COLO829 (cell line): ENCODE measurements at regions not wholly inside any gene's neighbourhood (a gene's known extent, or its start where the extent isn't known, plus 50 kb on each side); places are given as distances from the start of the nearest gene placed in this dataset.
A peak's percentile ranks its signal among the peaks of the same experiment; 100 is the strongest.
"Not testable (repeated sequence)": the region's sequence is repeated elsewhere in the genome, so short reads cannot be mapped to it uniquely, and the experiment has no call there.

Source experiments
- DNase-seq: peaks from one replicate; pipeline ENCODE4 v3.0.0; 2012; ENCODE audit warnings: low spot score

- peak; percentile 48 for DNase-seq
These were observed 1066.8 kb downstream of the SOCS6 start for GRCh38 chr18:71355599-71355998.

GRCh38 chr18:71352618-71353017 is 1063.8 kb downstream of the SOCS6 start:
- no peak for DNase-seq

DNA sequence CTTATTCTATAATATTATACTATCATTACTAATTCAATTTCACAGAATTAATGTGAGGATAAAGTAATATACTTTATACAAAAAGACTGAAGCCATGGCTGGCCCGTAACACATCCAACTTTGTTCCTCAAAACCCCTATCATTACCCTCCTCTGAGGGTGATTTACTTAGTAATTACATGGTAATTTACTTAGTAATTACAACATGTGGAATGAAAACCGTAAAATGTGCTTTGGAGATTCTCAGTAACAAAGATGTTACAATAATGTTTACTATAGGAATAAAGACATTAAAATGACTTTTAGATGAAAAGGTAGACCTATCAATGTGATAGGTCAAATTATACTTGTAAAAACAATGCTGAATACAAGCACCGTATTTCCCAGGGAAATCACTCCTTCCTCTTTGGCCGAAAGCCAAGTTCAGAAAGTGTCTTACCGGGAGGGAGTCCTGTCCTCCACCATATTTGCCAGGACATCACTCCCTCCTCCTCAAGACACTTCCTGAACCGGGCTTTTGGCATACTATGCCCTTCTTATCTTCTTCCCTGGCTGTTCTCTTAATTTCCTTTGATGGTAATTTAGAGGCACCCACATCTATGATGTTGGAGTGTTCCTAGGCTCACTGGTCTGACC is 1047.8 kb downstream of the SOCS6 start:
- DNase-seq, result no peak

DNA sequence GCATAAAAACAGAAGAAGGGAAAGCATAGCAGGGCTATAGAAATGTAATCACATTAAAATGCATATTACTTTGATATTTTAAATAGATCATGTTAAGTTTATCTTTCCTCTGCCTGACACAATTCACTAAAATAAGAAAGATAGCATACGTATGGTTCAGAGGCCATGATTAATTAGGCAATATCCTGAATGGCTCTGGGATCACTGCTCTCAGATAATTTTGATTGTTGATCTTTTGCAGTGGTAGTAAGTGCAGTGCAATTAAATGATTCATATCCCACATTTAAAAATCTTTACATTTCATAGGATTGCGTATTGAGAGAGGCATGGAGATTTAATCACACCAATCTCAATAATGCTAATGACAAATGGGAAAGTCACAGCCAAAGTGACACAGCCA is 1040.7 kb downstream of the SOCS6 start:
- DNase-seq, result no peak

GRCh38 chr18:71329114-71329513 is 1040.3 kb downstream of the SOCS6 start:
- DNase-seq, result no peak

- no peak for DNase-seq
These were observed 1039.0 kb downstream of the SOCS6 start for GRCh38 chr18:71327850-71328249.

GRCh38 chr18:71327441-71327840 is 1038.6 kb downstream of the SOCS6 start:
- no peak for DNase-seq

DNA sequence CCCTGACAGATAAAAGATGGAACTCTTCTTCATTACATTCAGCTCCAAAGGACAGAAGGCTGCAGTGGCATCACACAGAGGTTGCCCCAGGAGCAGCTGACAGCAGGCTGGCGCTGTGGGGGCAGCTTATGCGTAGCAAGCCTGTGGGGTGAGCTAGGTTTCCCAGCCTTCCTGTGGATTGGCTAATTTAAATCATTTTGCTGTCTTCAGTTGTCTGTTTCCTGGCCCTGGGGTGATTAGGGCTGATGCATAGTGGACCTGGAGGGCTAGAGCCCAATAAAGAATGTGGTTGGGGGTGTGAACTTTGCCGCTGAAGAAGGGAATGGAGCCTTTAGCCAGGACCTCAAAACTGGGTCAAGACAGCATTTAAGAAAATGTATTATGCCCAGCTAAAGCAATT is 1038.0 kb downstream of the SOCS6 start:
- DNase-seq, result no peak

GRCh38 chr18:71324356-71324755 is 1035.5 kb downstream of the SOCS6 start:
- DNase-seq, result no peak

- no peak for DNase-seq
These were observed 1033.4 kb downstream of the SOCS6 start for GRCh38 chr18:71322201-71322600.

DNA sequence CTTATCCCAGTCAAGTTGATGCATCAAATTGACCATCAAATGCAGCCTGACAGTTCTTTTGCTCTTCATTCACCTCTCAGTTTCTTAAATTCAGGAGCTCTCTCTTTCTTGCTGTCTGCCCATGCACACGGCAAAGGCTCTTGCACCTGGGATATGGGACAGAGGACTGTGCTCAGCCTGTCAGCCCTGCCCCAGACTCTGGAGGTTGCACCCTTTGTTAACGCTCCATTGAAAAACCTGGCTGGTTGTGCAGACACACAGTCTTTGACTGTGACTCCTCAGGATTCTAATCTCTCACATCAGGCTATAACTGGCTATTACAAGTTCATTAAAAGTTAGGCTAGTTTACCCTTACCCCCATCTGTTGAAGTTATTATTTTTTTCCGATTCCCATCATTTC is 1032.5 kb downstream of the SOCS6 start:
- DNase-seq, result no peak

DNA sequence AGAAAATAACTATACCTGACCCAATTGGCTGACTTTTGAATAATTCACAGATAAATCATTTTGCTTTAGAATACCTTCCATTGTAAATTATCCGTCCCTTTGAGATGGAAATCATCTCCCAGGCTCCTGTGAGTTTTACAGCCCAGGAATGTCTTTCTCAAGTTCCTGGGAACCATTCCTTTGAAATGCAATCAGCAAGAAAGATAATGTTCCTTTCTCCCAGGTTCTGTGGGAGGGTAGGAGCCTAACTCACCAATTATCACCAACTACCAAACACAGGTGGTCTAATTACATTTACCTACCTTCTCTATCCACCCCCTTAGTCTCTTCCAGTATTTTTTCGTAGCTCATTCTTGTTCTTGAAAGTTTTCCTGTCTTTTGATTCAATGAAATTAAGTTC is 1016.0 kb downstream of the SOCS6 start:
- no peak for DNase-seq

DNA sequence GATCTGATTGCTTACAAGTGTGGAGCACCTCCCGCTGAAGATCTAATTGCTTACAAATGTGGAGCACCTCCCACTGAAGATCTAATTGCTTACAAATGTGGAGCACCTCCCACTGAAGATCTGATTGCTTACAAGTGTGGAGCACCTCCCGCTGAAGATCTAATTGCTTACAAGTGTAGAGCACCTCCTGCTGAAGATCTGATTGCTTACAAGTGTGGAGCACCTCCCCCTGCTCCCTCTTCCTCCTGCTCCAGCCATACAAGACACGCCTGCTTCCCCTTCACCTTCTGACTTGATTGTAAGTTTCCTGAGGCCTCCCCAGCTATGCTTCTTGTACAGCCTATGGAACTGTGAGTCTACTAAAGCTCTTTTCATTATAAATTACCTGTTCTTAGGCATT is 1014.9 kb downstream of the SOCS6 start:
- not testable (repeated sequence) for DNase-seq

DNA sequence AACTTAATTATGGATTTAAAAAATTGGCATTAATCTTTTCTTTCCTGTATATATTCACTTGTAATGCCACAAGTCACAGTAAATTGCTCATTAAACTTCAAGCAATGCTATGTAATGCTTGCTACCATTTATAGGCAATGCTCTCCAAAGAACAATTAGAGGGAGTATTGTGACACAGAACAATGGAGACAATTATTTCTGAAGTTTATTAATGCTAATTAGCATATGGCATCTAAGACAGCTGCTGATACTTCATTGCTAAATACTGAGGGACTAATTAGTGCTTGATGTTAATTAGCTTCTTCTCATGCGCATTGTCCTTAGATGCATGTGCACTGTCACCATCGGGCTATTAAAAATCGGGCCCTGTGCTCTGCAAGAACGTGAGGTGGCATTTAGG is 1012.8 kb downstream of the SOCS6 start:
- DNase-seq, result no peak

- DNase-seq, result not testable (repeated sequence)
These were observed 1005.4 kb downstream of the SOCS6 start for GRCh38 chr18:71294201-71294600.

DNA sequence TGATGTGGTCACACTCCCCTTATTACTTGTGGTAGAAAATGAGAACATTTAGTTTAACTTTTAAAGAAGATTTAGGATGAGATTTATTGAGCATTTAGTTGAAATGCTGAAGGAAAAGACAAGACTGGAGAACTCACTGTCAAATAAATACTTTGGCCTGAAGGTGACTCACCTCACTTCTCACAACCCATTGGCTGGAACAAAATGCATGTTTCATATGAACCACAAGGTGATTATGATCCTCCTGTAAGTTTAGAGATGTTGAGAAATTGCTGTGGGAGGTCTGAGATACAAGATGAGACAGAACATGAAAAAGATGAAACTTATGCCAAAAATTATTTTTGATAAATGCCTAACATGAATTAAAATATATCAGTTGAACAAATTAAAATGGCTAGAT is 1004.5 kb downstream of the SOCS6 start:
- DNase-seq, result no peak

- DNase-seq, result no peak
These were observed 998.4 kb downstream of the SOCS6 start for GRCh38 chr18:71287268-71287667.

- DNase-seq, result no peak
These were observed 963.6 kb downstream of the SOCS6 start for GRCh38 chr18:71252351-71252865.

DNA sequence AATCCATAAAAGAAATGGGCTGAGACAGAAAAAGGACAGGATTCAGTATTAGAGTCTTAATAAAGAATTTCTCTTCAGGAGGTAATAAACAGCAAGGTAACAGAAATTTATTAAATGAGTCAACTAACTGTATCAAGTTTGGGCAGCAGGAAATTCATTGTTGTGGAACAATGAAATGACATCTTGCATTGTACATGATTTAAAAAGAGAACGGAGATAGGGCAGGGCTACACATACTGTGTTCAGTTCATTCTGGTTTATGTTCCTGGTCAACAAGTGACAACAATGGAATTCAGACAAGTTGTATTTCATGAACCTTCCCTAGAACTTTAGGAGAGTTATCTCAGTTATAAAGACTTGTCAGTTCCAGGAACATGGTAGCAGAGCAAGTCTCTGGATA is 961.3 kb downstream of the SOCS6 start:
- DNase-seq, result no peak

DNA sequence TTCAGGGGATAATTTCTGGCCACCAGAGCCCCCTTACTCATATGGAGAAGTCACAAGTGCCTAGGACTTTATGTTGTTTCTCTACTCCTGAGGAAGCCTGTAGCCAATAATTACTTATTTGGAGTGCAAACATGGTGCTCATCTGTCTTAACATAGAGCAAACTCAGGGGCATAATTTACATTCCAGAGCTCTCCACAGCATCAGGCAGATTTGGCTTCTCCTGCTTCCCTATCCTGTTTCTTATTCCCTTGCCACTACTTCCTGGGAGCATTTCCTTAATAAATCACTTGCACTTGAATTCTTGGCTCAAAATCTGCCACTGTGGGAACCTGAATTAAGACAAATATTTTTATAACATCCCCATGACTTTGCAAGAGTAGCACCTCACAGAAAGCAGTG is 960.9 kb downstream of the SOCS6 start:
- DNase-seq, result no peak

- DNase-seq, result no peak
These were observed 954.1 kb downstream of the SOCS6 start for GRCh38 chr18:71242981-71243380.

DNA sequence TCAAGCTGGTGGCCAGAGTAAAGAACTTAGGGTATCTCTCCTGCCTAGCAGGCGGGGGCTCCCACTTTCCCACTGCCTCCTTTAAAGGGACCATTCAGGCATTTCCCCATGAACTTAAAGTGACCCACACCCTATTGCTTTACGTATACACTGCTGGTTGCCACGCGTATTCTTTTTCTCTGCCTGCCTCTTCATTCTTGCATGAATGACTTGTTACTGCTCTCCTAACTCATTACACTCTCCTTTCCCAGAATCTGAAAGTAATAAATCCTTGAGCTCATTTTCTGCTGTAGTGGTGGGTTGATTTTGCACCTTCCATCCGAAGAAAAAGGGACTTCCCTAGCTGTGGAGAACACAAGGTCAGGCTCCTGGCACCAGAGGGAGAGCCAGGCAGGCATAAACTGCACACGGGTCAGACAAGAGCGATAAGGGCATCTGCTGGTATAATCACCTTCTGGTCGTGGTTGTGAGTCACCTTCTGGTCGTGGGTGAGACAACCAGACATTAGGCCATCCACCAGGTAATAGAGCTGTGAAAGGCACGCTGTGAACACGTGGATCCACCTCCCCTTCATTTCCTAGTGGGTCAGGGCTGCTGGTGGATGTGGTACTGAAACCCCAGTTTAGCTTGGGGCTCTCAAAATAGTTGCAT is 950.3 kb downstream of the SOCS6 start:
- no peak for DNase-seq

DNA sequence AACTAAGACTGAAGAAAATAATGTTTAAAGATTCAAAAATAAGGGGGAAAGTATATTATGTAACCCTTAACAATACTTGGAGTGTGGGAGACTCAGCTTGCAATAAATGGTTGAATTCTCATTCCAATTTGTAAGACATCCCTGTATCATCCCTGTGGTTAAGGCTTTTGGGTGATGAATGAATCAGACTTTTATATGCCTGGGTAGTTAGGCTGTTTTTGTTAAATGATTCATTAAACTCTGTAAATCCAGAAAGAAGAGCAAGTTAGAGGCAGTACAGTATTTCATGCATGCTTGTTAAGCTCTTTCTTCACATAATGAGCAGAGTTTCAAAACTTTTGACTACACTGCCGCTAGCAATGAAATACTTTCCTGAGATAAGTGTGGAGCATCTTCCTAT is 948.8 kb downstream of the SOCS6 start:
- peak; percentile 34 for DNase-seq

- no peak for DNase-seq
These were observed 944.3 kb downstream of the SOCS6 start for GRCh38 chr18:71233177-71233576.
